Ovary (tissue), 7 donors: ENCODE measurements at regions not wholly inside any gene's neighbourhood (a gene's known extent, or its start where the extent isn't known, plus 50 kb on each side); places are given as distances from the start of the nearest gene placed in this dataset.

Experiments used
- DNase-seq, 5 donors: peaks; one replicate each; pipeline ENCODE4 v3.0.0-alpha.2; 2019 to 2020
- H3K27ac ChIP-seq, 2 donors: fragments of 200-600 bp; one replicate each; pipeline versions ENCODE4 v1.5.1 to v1.8.0; 2019 to 2022
- H3K27me3 ChIP-seq: fragments of 200-600 bp; one replicate; pipeline ENCODE4 v1.8.0; 2022
- H3K36me3 ChIP-seq: fragments of 200-600 bp; sonication (generic); one replicate; pipeline ENCODE4 v1.5.1; 2019
- H3K4me1 ChIP-seq: one replicate; pipeline ENCODE4 v1.8.1; 2013; ENCODE audit warnings: mild to moderate bottlenecking, moderate library complexity; ENCODE audit not compliant: insufficient read depth
- H3K4me3 ChIP-seq: fragments of 200-600 bp; sonication (generic); one replicate; pipeline ENCODE4 v1.5.1; 2017
- H3K9me3 ChIP-seq, 2 donors: fragments of 200-600 bp in 1 of 2; sonication (generic) in 1 of 2; one replicate each; pipeline versions ENCODE4 v1.5.1 to v1.8.1; 2013 to 2019; ENCODE audit warnings: mild to moderate bottlenecking in 1 of 2, moderate library complexity in 1 of 2
- CTCF ChIP-seq, 3 donors: fragments of 450-650 bp in 2 of 3; fragments of 200-600 bp in 1 of 3; IDR thresholded peaks; one replicate each; pipeline versions ENCODE4 v1.5.1 to v1.8.0; 2016 to 2022; ENCODE audit warnings: antibody characterized with exemption in 3 of 3, mild to moderate bottlenecking in 1 of 3
- EP300 ChIP-seq: sonication (generic); formaldehyde crosslinking; IDR thresholded peaks from one replicate; pipeline ENCODE4 v1.6.1; 2017; ENCODE audit warnings: antibody characterized with exemption
- POLR2A ChIP-seq: fragments of 450-650 bp; IDR thresholded peaks from one replicate; pipeline ENCODE4 v1.6.1; 2017; ENCODE audit warnings: antibody characterized with exemption, mild to moderate bottlenecking, moderate library complexity
- WGBS, 3 donors: extraction: QIAGEN DNeasy Blood & Tissue Kit in 1 of 3; methylation state at CpG; one replicate each; pipeline versions ENCODE4 v1.1.5 to v1.1.7; 2013 to 2017; 5-methylcytosine and 5-hydroxymethylcytosine counted together
- intact Hi-C, 4 donors: fragments of 100-400 bp; cut with DNase I; formaldehyde crosslinking; loops; one replicate each; pipeline versions ENCODE4 v1.11.0 to v1.15.1; 2022 to 2023
- donor health status: DM: no; HTN: no; CAD: no; lungs with moderate emphysema.
- donor health status: DM: no; HTN: no; CAD: no.
- donor health status: Bipolar disorder and iron deficiency.
- donor health status: DM: no; HTN: no; CAD: no.
- donor health status: DM: yes; HTN: yes; CAD: no.

- H3K27me3 ChIP-seq = no peaks in the 10 kb centered on the region
- no peak for DNase-seq
- intact Hi-C loops = no loop called here
- H3K9me3 ChIP-seq = no peaks in the 10 kb centered on the region
- H3K4me1 ChIP-seq = no peaks in the 10 kb centered on the region
- H3K36me3 ChIP-seq = no peaks in the 10 kb centered on the region
- no peak overlapping the region for H3K4me3 ChIP-seq
- TF ChIP-seq EP300 = no peak
- TF ChIP-seq POLR2A = no peak
- TF ChIP-seq CTCF (IDR thresholded peaks at IDR 0.05) = no peak
- no peak overlapping the region for H3K27ac ChIP-seq
These were observed 111.4 kb downstream of the SOX3 start for GRCh38 chrX:140393507-140393906.

- H3K4me1 ChIP-seq = no peaks in the 10 kb centered on the region
- no peaks in the 10 kb centered on the region for H3K27me3 ChIP-seq
- no peaks in the 10 kb centered on the region for H3K36me3 ChIP-seq
- H3K4me3 ChIP-seq = no peak overlapping the region
- intact Hi-C loops = no loop called here
- TF ChIP-seq CTCF (IDR thresholded peaks at IDR 0.05) = no peak
- no peak for TF ChIP-seq POLR2A
- TF ChIP-seq EP300 = no peak
- DNase-seq = no peak
- H3K27ac ChIP-seq = no peak overlapping the region
- WGBS, 3 donors = 43 to 49% (median 44%) methylated on average over 3 of the region's 3 CpGs
- no peaks in the 10 kb centered on the region for H3K9me3 ChIP-seq
These were observed 113.6 kb downstream of the SOX3 start for GRCh38 chrX:140391313-140391712.

DNA sequence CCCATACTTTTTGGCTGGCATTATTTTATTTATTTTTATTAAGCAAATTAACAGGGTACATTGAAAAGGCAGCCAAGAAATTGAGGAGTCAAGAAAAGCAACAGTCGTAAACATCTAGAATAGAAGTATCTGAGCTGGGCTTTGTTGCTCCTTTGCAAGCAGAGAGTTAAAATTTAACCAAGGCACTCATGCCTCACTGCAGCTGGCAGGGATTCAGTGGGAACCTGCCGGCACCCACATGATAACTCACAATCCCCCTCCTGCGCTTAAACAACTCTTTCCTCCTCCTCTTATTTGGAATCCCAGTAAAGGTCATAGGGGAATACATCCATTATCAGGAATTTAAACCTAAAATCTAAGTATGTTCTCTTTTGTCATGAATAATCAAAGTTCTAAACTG, 115.5 kb downstream of the SOX3 start:
- no peak for TF ChIP-seq POLR2A
- no peak for TF ChIP-seq EP300
- TF ChIP-seq CTCF (IDR thresholded peaks at IDR 0.05) = no peak
- intact Hi-C loops = no loop called here
- 43 to 55% (median 51%) methylated on average over 3 of the region's 3 CpGs for WGBS, 3 donors

GRCh38 chrX:140362861-140363260, 142.0 kb downstream of the SOX3 start:
- H3K27ac ChIP-seq = no peak overlapping the region
- no peaks in the 10 kb centered on the region for H3K4me1 ChIP-seq
- no peaks in the 10 kb centered on the region for H3K36me3 ChIP-seq
- no peak for TF ChIP-seq EP300
- TF ChIP-seq CTCF (IDR thresholded peaks at IDR 0.05) = no peak
- TF ChIP-seq POLR2A = no peak
- WGBS, 3 donors = 67 to 74% (median 70%) methylated on average over 4 of the region's 4 CpGs
- DNase-seq = no peak
- intact Hi-C loops = no loop called here
- no peak overlapping the region for H3K4me3 ChIP-seq
- H3K27me3 ChIP-seq = no peaks in the 10 kb centered on the region
- H3K9me3 ChIP-seq = no peaks in the 10 kb centered on the region

More for the DNA sequence above, 115.5 kb downstream of the SOX3 start:
- Histone ChIP-seq H3K27ac (no peak overlapping the region), H3K27me3 (no peaks in the 10 kb centered on the region), H3K9me3 (no peaks in the 10 kb centered on the region), H3K4me3 (no peak overlapping the region), H3K4me1 (no peaks in the 10 kb centered on the region), H3K36me3 (no peaks in the 10 kb centered on the region)
- no peak for DNase-seq

DNA sequence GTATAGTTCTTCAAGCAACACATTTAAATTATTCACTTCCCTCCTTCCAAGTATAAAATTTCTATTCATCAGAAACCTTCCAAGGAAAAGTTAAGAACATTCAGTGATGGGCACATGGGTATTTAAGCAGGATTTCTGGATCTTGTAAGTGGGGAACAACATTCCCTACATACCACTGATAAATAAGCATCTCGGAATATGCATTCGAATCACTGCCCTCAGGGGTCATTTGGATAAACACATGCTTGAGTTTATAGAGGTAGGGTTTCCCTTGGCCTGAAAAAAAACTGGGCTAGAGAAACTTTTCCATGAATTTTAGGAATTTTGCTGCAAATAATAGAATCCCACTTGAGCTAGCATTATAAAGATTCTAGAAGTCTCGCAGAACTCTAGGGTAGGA, 143.9 kb downstream of the SOX3 start:
- Histone ChIP-seq H3K4me1 (no peaks in the 10 kb centered on the region), H3K27ac (no peak overlapping the region), H3K36me3 (no peaks in the 10 kb centered on the region), H3K4me3 (no peak overlapping the region), H3K9me3 (no peaks in the 10 kb centered on the region), H3K27me3 (no peaks in the 10 kb centered on the region)
- no peak for DNase-seq
- 31 to 54% (median 41%) methylated on average over 3 of the region's 3 CpGs for WGBS, 3 donors
- no peak for TF ChIP-seq CTCF (IDR thresholded peaks at IDR 0.05)
- TF ChIP-seq EP300 = no peak
- no peak for TF ChIP-seq POLR2A
- intact Hi-C loops = no loop called here
